C4-2B (cell line): ENCODE measurements at regions not wholly inside any gene's neighbourhood (a gene's known extent, or its start where the extent isn't known, plus 50 kb on each side); places are given as distances from the start of the nearest gene placed in this dataset.

Source experiments
- H3K27ac ChIP-seq: fragments of 450-650 bp; 2 replicates; pipeline ENCODE4 v1.5.1; 2017
- CTCF ChIP-seq: fragments of 450-650 bp; conservative IDR thresholded peaks from 2 replicates; pipeline ENCODE4 v1.5.1; 2017; ENCODE audit warnings: mild to moderate bottlenecking
- ZFX ChIP-seq: fragments of 450-650 bp; IDR thresholded peaks from 2 replicates; pipeline ENCODE4 v1.6.1; 2017

- TF ChIP-seq CTCF (no peak), ZFX (no peak)
- no peak overlapping the region for H3K27ac ChIP-seq
Measured at GRCh38 chr5:160968480-160968879, 116.5 kb upstream of the ATP10B start.

- no peak overlapping the region for H3K27ac ChIP-seq
- TF ChIP-seq ZFX = no peak
- TF ChIP-seq CTCF = no peak
Measured at GRCh38 chr5:160966921-160967320, 114.9 kb upstream of the ATP10B start.

- H3K27ac ChIP-seq = no peak overlapping the region
- TF ChIP-seq CTCF (no peak), ZFX (no peak)
Measured at GRCh38 chr5:160961761-160962160, 109.8 kb upstream of the ATP10B start.

- no peak overlapping the region for H3K27ac ChIP-seq
- TF ChIP-seq CTCF = no peak
- no peak for TF ChIP-seq ZFX
Measured at GRCh38 chr5:160961038-160961437, 109.0 kb upstream of the ATP10B start.

GRCh38 chr5:160960592-160960991 is 108.6 kb upstream of the ATP10B start:
- H3K27ac ChIP-seq = no peak overlapping the region
- TF ChIP-seq CTCF (no peak), ZFX (no peak)

- no peak for TF ChIP-seq ZFX
- no peak overlapping the region for H3K27ac ChIP-seq
Measured at GRCh38 chr5:160959804-160960203, 107.8 kb upstream of the ATP10B start.

- no peak for TF ChIP-seq CTCF
- TF ChIP-seq ZFX = no peak
- H3K27ac ChIP-seq = no peak overlapping the region
Measured at GRCh38 chr5:160957312-160957861, 105.4 kb upstream of the ATP10B start.

- TF ChIP-seq ZFX (no peak), CTCF (no peak)
- no peak overlapping the region for H3K27ac ChIP-seq
Measured at GRCh38 chr5:160956051-160956450, 104.0 kb upstream of the ATP10B start.
